HEK293 (cell line): ENCODE measurements at regions not wholly inside any gene's neighbourhood (a gene's known extent, or its start where the extent isn't known, plus 50 kb on each side); places are given as distances from the start of the nearest gene placed in this dataset.

Source experiments
- CTCF ChIA-PET: fragments of 350-600 bp; formaldehyde crosslinking; extraction: SDS; loops from one replicate; lab custom pipeline; 2021; ENCODE audit warnings: antibody characterized with exemption; lab: Yijun Ruan, JAX
- POLR2A ChIA-PET: fragments of 300-600 bp; formaldehyde crosslinking; extraction: SDS; loops from one replicate; lab custom pipeline; 2020; ENCODE audit warnings: antibody characterized with exemption, inconsistent platforms; lab: Yijun Ruan, JAX
- H3K27ac ChIP-seq: fragments of 200-500 bp; sonication (Bioruptor generic); 2 replicates; pipeline ENCODE4 v1.5.1; 2014; ENCODE audit warnings: low read depth, low read length, control low read depth, inconsistent platforms; ENCODE audit errors: extremely low read depth
- H3K36me3 ChIP-seq, 2 experiments: fragments of 200-500 bp in 1 of 2; sonication (Bioruptor generic) in 1 of 2; 1 replicate in 1 of 2; 2 replicates in 1 of 2; pipeline ENCODE4 v1.5.1; 2014 to 2017; ENCODE audit warnings: inconsistent platforms in 2 of 2, low read length in 2 of 2; ENCODE audit not compliant: control insufficient read depth in 2 of 2, insufficient read depth in 1 of 2
- H3K4me1 ChIP-seq: fragments of 200-500 bp; sonication (Bioruptor generic); 2 replicates; pipeline ENCODE4 v1.5.1; 2014; ENCODE audit warnings: mild to moderate bottlenecking, low read length, inconsistent platforms; ENCODE audit not compliant: control insufficient read depth, insufficient read depth
- H3K4me3 ChIP-seq: 2 replicates; pipeline ENCODE4 v1.5.1; 2011; ENCODE audit warnings: low read depth, mild to moderate bottlenecking, control low read depth, low read length, moderate library complexity
- H3K9me3 ChIP-seq: fragments of 200-500 bp; sonication (Bioruptor generic); 2 replicates; pipeline ENCODE4 v1.5.1; 2014; ENCODE audit warnings: low read depth, low read length, inconsistent platforms; ENCODE audit not compliant: control insufficient read depth, insufficient read depth
- HOXA7 ChIP-seq: sonication (generic); formaldehyde crosslinking; IDR thresholded peaks from 2 replicates; pipeline ENCODE4 v1.8.1; 2022; ENCODE audit warnings: missing genetic modification reagents, borderline replicate concordance
- HOXC10 ChIP-seq: sonication (generic); formaldehyde crosslinking; IDR thresholded peaks from 2 replicates; pipeline ENCODE4 v1.8.1; 2023; ENCODE audit warnings: mild to moderate bottlenecking, missing genetic modification reagents
- KLF1 ChIP-seq: fragments of 450-650 bp; formaldehyde crosslinking; IDR thresholded peaks from 2 replicates; pipeline ENCODE4 v1.5.1; 2016; ENCODE audit warnings: missing biosample characterization, missing genetic modification characterization
- PBX3 ChIP-seq: sonication (generic); formaldehyde crosslinking; IDR thresholded peaks from 2 replicates; pipeline ENCODE4 v1.8.1; 2022; ENCODE audit warnings: mild to moderate bottlenecking, moderate library complexity, missing genetic modification reagents
- SP3 ChIP-seq: fragments of 450-650 bp; formaldehyde crosslinking; IDR thresholded peaks from 2 replicates; pipeline ENCODE4 v1.5.1; 2016; ENCODE audit warnings: missing biosample characterization, missing genetic modification characterization
- ZBTB26 ChIP-seq: fragments of 450-650 bp; formaldehyde crosslinking; optimal IDR thresholded peaks from 2 replicates; pipeline ENCODE3; 2016; ENCODE audit warnings: missing biosample characterization, mild to moderate bottlenecking, missing genetic modification characterization
- ZBTB6 ChIP-seq: fragments of 450-650 bp; formaldehyde crosslinking; IDR thresholded peaks from 2 replicates; pipeline ENCODE4 v1.5.1; 2017; ENCODE audit warnings: missing biosample characterization, missing genetic modification characterization
- ZNF18 ChIP-seq: fragments of 450-650 bp; formaldehyde crosslinking; IDR thresholded peaks from 2 replicates; pipeline ENCODE4 v1.5.1; 2016; ENCODE audit warnings: missing biosample characterization, missing genetic modification characterization
- ZNF223 ChIP-seq: fragments of 450-650 bp; formaldehyde crosslinking; IDR thresholded peaks from 2 replicates; pipeline ENCODE4 v1.5.1; 2016; ENCODE audit warnings: missing biosample characterization, missing genetic modification characterization
- ZNF324 ChIP-seq: fragments of 450-650 bp; formaldehyde crosslinking; IDR thresholded peaks from 2 replicates; pipeline ENCODE4 v1.5.1; 2016; ENCODE audit warnings: missing biosample characterization, missing genetic modification characterization
- ZNF398 ChIP-seq: fragments of 450-650 bp; formaldehyde crosslinking; IDR thresholded peaks from 2 replicates; pipeline ENCODE4 v1.5.1; 2017; ENCODE audit warnings: missing biosample characterization, missing genetic modification characterization
- ZNF433 ChIP-seq: fragments of 450-650 bp; formaldehyde crosslinking; IDR thresholded peaks from 2 replicates; pipeline ENCODE4 v1.5.1; 2016; ENCODE audit warnings: missing biosample characterization, missing genetic modification characterization, low read depth
- ZNF473 ChIP-seq: fragments of 450-650 bp; formaldehyde crosslinking; IDR thresholded peaks from 2 replicates; pipeline ENCODE4 v1.5.1; 2017; ENCODE audit warnings: missing biosample characterization, missing genetic modification characterization
- ZNF48 ChIP-seq: fragments of 450-650 bp; formaldehyde crosslinking; IDR thresholded peaks from 2 replicates; pipeline ENCODE4 v1.5.1; 2016; ENCODE audit warnings: missing biosample characterization, missing genetic modification characterization
- ZNF514 ChIP-seq: fragments of 450-650 bp; formaldehyde crosslinking; IDR thresholded peaks from 2 replicates; pipeline ENCODE4 v1.5.1; 2016; ENCODE audit warnings: missing biosample characterization, missing genetic modification characterization
- ZNF549 ChIP-seq: fragments of 450-650 bp; IDR thresholded peaks from 2 replicates; pipeline ENCODE4 v1.5.1; 2018; ENCODE audit warnings: missing biosample characterization, missing genetic modification characterization, mild to moderate bottlenecking, inconsistent platforms, moderate library complexity
- ZNF555 ChIP-seq: fragments of 450-650 bp; formaldehyde crosslinking; conservative IDR thresholded peaks from 2 replicates; pipeline ENCODE4 v1.5.1; 2017; ENCODE audit warnings: missing biosample characterization, mild to moderate bottlenecking, missing genetic modification characterization, inconsistent platforms
- ZNF561 ChIP-seq: fragments of 450-650 bp; IDR thresholded peaks from 2 replicates; pipeline ENCODE4 v1.5.1; 2018; ENCODE audit warnings: missing biosample characterization, missing genetic modification characterization, borderline replicate concordance
- ZNF639 ChIP-seq: fragments of 450-650 bp; formaldehyde crosslinking; IDR thresholded peaks from 2 replicates; pipeline ENCODE4 v1.5.1; 2016; ENCODE audit warnings: missing biosample characterization, missing genetic modification characterization
- ZNF664 ChIP-seq: fragments of 450-650 bp; formaldehyde crosslinking; IDR thresholded peaks from 2 replicates; pipeline ENCODE4 v1.5.1; 2016; ENCODE audit warnings: missing biosample characterization, missing genetic modification characterization
- ZNF701 ChIP-seq: fragments of 450-650 bp; formaldehyde crosslinking; IDR thresholded peaks from 2 replicates; pipeline ENCODE4 v1.5.1; 2016; ENCODE audit warnings: missing biosample characterization, missing genetic modification characterization
- ZNF768 ChIP-seq: fragments of 450-650 bp; formaldehyde crosslinking; IDR thresholded peaks from 2 replicates; pipeline ENCODE4 v1.5.1; 2018; ENCODE audit warnings: missing biosample characterization, mild to moderate bottlenecking, missing genetic modification characterization
- ZNF777 ChIP-seq: fragments of 450-650 bp; formaldehyde crosslinking; IDR thresholded peaks from 2 replicates; pipeline ENCODE4 v1.5.1; 2017; ENCODE audit warnings: missing biosample characterization, missing genetic modification characterization, borderline replicate concordance
- ZSCAN5A ChIP-seq: fragments of 450-650 bp; formaldehyde crosslinking; IDR thresholded peaks from 2 replicates; pipeline ENCODE4 v1.5.1; 2016; ENCODE audit warnings: missing biosample characterization, missing genetic modification characterization

GRCh38 chr20:41996951-41997350, 378.8 kb upstream of the CHD6 start (continued):
- no peak for TF ChIP-seq ZNF398 (tag by site-specific recombination)
- TF ChIP-seq HOXC10 (CRISPR knock-in tag): no peak
- no peak for TF ChIP-seq ZNF777 (tag by site-specific recombination)
- no peak for TF ChIP-seq ZNF48 (tag by site-specific recombination)
- no peak for TF ChIP-seq ZNF473 (tag by site-specific recombination)
- TF ChIP-seq PBX3 (CRISPR knock-in tag): no peak
- TF ChIP-seq KLF1 (tag by site-specific recombination): no peak
- TF ChIP-seq ZSCAN5A: no peak
- no peak for TF ChIP-seq ZNF433

- H3K27ac ChIP-seq: no peak overlapping the region
- H3K4me3 ChIP-seq: no peak overlapping the region
- ChIA-PET CTCF (no interaction called here), POLR2A (no interaction called here)
- TF ChIP-seq ZBTB26 (tag by site-specific recombination): no peak
- TF ChIP-seq ZNF514 (tag by site-specific recombination): no peak
- TF ChIP-seq ZNF664 (tag by site-specific recombination): no peak
- TF ChIP-seq ZNF639 (tag by site-specific recombination): no peak
- TF ChIP-seq SP3 (tag by site-specific recombination): no peak
- TF ChIP-seq HOXA7 (CRISPR knock-in tag): no peak
- TF ChIP-seq ZNF18 (tag by site-specific recombination): no peak
- no peak for TF ChIP-seq ZNF555 (tag by site-specific recombination)
- TF ChIP-seq ZNF701 (tag by site-specific recombination): no peak
- no peak for TF ChIP-seq ZNF561 (tag by site-specific recombination)
- TF ChIP-seq ZNF768: no peak
- TF ChIP-seq ZNF324: no peak
- no peak for TF ChIP-seq ZNF223 (tag by site-specific recombination)
- TF ChIP-seq ZBTB6: no peak
- TF ChIP-seq ZNF549: no peak
- no peak for TF ChIP-seq HOXC10 (CRISPR knock-in tag)
- no peaks in the 10 kb centered on the region for H3K36me3 ChIP-seq
- no peaks in the 10 kb centered on the region for H3K9me3 ChIP-seq
- no peaks in the 10 kb centered on the region for H3K4me1 ChIP-seq
Observed at GRCh38 chr20:41992481-41992880, 374.3 kb upstream of the CHD6 start.
